ENCODE measurements at regions not wholly inside any gene's neighbourhood (a gene's known extent, or its start where the extent isn't known, plus 50 kb on each side); places are given as distances from the start of the nearest gene placed in this dataset.

GRCh38 chr5:117486261-117486660, 911.6 kb upstream of the SEMA6A start:
- DNase-seq (ENCODE audit: low spot score) = no peak
- H3K27ac Mint-ChIP-seq = no peak overlapping the region
- no peak for ATAC-seq
- no peak overlapping the region for H3K4me3 Mint-ChIP-seq
- H3K36me3 Mint-ChIP-seq = no peaks in the 10 kb centered on the region
- H3K4me1 Mint-ChIP-seq (ENCODE audit: low read depth in 2 of 2) = no peaks in the 10 kb centered on the region
- no peaks in the 10 kb centered on the region for H3K27me3 Mint-ChIP-seq
- peaks cover 13% of the 10 kb centered on the region for H3K9me3 Mint-ChIP-seq

GRCh38 chr5:117475919-117476318, 901.3 kb upstream of the SEMA6A start:
- no peaks in the 10 kb centered on the region for H3K36me3 Mint-ChIP-seq
- ATAC-seq = no peak
- H3K4me3 Mint-ChIP-seq = no peak overlapping the region
- no peaks in the 10 kb centered on the region for H3K27me3 Mint-ChIP-seq
- no peaks in the 10 kb centered on the region for H3K4me1 Mint-ChIP-seq (ENCODE audit: low read depth in 2 of 2)
- H3K27ac Mint-ChIP-seq = no peak overlapping the region
- DNase-seq (ENCODE audit: low spot score) = no peak
- peaks cover 10% of the 10 kb centered on the region for H3K9me3 Mint-ChIP-seq

GRCh38 chr5:117473165-117473564, 898.5 kb upstream of the SEMA6A start:
- H3K36me3 Mint-ChIP-seq = no peaks in the 10 kb centered on the region
- H3K27me3 Mint-ChIP-seq = no peaks in the 10 kb centered on the region
- no peak overlapping the region for H3K4me3 Mint-ChIP-seq
- H3K27ac Mint-ChIP-seq = no peak overlapping the region
- H3K4me1 Mint-ChIP-seq (ENCODE audit: low read depth in 2 of 2) = no peaks in the 10 kb centered on the region
- ATAC-seq (no peak), DNase-seq (ENCODE audit: low spot score) (no peak)
- H3K9me3 Mint-ChIP-seq = peaks cover 6% of the 10 kb centered on the region

DNA sequence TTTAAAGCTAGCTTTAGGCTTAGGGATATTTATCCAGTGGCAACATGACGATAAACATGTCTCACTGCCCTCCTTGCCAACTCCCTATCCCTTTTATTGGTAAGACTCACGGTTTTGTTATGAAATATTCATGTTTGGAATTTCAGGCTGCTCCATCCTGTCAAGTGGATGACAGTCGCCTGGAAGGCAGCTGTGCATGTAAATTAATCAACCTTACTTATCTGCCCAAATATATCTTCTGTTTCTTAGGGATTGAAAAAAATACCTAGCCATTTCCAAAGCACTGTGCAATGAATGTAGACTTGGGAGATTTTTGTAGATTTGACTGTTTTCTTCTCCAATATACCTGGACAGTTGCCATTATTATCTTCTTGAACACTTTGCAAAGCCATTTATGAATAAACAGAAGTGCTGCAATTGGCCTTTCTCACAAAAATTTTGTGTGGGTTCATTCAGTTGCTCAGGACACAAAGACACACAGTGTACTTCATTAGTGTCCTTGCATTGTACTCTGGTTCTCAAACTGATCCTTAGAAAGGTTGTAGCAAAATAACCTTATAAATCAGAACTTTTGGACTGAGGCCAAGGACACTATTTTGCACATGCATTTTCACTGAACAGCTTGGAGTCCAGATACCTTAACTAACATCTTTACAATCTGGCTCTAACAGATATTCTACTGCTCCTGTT, 889.4 kb upstream of the SEMA6A start:
- no peak overlapping the region for H3K4me3 Mint-ChIP-seq
- no peaks in the 10 kb centered on the region for H3K4me1 Mint-ChIP-seq (ENCODE audit: low read depth in 2 of 2)
- no peak overlapping the region for H3K27ac Mint-ChIP-seq
- no peak for ATAC-seq
- peaks cover 3% of the 10 kb centered on the region for H3K9me3 Mint-ChIP-seq
- no peaks in the 10 kb centered on the region for H3K36me3 Mint-ChIP-seq
- H3K27me3 Mint-ChIP-seq = no peaks in the 10 kb centered on the region
- DNase-seq (ENCODE audit: low spot score) = no peak

DNA sequence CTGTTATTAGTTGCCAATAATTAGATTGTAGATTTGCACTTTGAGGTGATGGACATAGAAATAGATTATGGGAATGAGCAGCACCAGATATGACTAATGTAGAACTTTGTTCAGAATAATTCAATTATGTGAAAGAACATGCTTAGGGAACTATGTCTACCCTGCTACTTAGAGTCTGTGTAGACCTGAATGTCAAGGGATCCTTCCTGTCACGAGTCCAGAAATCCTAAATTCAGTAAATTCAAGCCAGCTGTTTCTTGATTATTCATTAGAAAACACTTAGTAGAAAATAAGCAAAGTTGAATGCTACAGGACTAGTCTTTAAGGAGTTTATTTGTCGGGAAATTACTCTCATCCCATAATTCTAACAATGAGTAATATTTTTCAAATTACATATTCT, 887.3 kb upstream of the SEMA6A start:
- no peaks in the 10 kb centered on the region for H3K27me3 Mint-ChIP-seq
- H3K36me3 Mint-ChIP-seq = no peaks in the 10 kb centered on the region

DNA sequence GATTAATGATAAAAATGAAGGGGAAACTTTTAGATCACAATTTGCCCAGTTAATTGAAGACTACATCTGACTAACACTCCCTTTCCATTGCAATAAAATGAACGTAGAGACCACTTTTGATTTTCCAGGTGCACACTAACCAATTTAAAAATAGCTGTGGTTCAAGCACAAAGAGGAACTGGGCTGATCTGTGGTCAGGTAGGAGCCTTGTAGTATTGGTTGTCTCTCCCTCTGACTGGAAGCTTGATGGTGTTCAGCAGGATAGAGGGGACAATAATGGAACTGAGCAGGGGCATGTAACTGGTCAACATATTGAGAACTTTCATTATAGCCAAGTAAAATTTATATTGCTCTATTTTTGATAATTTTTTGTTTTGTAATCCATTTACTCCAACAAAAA, 886.8 kb upstream of the SEMA6A start:
- Mint-ChIP-seq H3K36me3 (no peaks in the 10 kb centered on the region), H3K4me1 (ENCODE audit: low read depth in 2 of 2) (no peaks in the 10 kb centered on the region), H3K27ac (no peak overlapping the region), H3K4me3 (no peak overlapping the region), H3K9me3 (peaks cover 7% of the 10 kb centered on the region), H3K27me3 (no peaks in the 10 kb centered on the region)
- DNase-seq (ENCODE audit: low spot score) (no peak), ATAC-seq (no peak)

More for the DNA sequence above, 887.3 kb upstream of the SEMA6A start:
- ATAC-seq (no peak), DNase-seq (ENCODE audit: low spot score) (no peak)
- Mint-ChIP-seq H3K9me3 (peaks cover 11% of the 10 kb centered on the region), H3K27ac (no peak overlapping the region), H3K4me3 (no peak overlapping the region), H3K4me1 (ENCODE audit: low read depth in 2 of 2) (no peaks in the 10 kb centered on the region)

DNA sequence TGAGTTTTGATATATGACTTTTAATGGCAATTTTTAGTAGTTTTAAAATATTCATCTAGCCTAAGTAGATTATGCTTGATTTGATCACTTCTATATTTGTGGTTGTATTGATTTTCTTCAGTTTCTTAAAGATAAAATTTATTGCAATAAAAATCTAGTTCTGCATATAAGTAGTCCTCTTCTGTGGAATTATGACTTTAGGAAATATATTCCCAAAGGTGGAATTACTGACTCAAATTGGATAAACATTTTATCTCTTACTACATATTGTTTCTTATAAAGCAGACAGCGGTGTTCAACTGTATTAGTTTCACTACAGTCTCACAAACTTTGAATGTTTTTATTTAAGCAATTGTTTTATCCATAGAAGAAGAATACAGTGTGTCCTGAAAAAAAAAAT, 883.0 kb upstream of the SEMA6A start:
- no peak for DNase-seq (ENCODE audit: low spot score)
- Mint-ChIP-seq H3K36me3 (no peaks in the 10 kb centered on the region), H3K27ac (no peak overlapping the region), H3K4me1 (ENCODE audit: low read depth in 2 of 2) (peaks cover 0 to 4% of the 10 kb centered on the region in 2 donors), H3K9me3 (peaks cover 7% of the 10 kb centered on the region), H3K27me3 (no peaks in the 10 kb centered on the region), H3K4me3 (no peak overlapping the region)
- no peak for ATAC-seq

GRCh38 chr5:117456866-117457470, 882.3 kb upstream of the SEMA6A start:
- Mint-ChIP-seq H3K4me1 (ENCODE audit: low read depth in 2 of 2) (peaks cover 0 to 4% of the 10 kb centered on the region in 2 donors), H3K36me3 (no peaks in the 10 kb centered on the region), H3K27ac (no peak overlapping the region), H3K9me3 (peaks cover 7% of the 10 kb centered on the region), H3K27me3 (no peaks in the 10 kb centered on the region), H3K4me3 (no peak overlapping the region)
- DNase-seq (ENCODE audit: low spot score) = no peak
- ATAC-seq = no peak

- Mint-ChIP-seq H3K27ac (no peak overlapping the region), H3K9me3 (peaks cover 7% of the 10 kb centered on the region), H3K36me3 (no peaks in the 10 kb centered on the region), H3K4me3 (no peak overlapping the region), H3K4me1 (ENCODE audit: low read depth in 2 of 2) (peaks cover 0 to 4% of the 10 kb centered on the region in 2 donors), H3K27me3 (no peaks in the 10 kb centered on the region)
- DNase-seq (ENCODE audit: low spot score) (no peak), ATAC-seq (no peak)
Measured at GRCh38 chr5:117455236-117456233, 880.9 kb upstream of the SEMA6A start.

DNA sequence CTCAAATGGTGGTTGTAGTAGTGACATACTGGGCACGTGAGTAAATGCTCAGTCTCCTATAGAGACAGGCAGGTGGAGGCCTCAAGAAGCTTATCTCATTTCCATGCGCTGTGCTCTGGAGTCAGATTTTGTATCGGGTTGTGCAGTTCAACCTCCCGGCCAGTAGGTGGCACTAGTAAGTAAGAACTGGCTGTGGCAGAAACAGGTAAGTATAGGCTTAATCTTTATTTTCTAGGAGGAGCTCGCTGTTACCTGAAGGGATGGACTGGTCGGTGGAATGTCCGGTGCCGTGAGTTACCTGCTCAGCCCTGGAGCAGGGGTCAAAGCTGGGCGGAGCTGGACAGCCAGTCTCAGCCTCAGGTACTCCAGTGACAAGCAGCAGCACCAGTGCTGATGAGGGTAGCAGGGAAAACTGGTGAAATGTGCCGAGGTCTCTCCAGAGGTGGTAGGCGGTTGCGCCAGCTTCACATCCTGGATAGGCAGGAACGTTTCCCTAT, 880.1 kb upstream of the SEMA6A start:
- no peaks in the 10 kb centered on the region for H3K27me3 Mint-ChIP-seq
- H3K9me3 Mint-ChIP-seq = peaks cover 7% of the 10 kb centered on the region
- H3K4me3 Mint-ChIP-seq = no peak overlapping the region
- ATAC-seq (peak in 1 of 2 donors; percentile 50), DNase-seq (ENCODE audit: low spot score) (no peak)
- H3K27ac Mint-ChIP-seq = no peak overlapping the region
- H3K36me3 Mint-ChIP-seq = no peaks in the 10 kb centered on the region
- H3K4me1 Mint-ChIP-seq (ENCODE audit: low read depth in 2 of 2) = peaks cover 0 to 4% of the 10 kb centered on the region in 2 donors

DNA sequence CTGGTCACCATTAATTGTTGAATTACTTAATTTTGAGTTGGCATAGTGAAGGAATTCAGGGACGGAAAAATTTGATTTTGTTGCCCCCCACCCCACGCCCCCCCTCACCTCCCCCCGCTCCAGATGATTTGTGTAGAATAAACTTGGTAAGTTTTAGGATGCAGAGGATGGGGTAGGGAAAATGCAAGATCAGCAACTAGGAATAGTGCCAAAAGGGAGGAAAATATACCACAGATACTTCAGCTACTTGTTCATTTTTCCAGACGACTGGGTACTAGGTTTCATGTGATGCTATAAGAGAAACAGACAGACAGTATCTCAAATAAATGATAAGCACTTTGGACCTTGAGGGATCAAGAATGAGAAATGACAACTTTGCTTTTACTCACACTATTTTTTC, 862.2 kb upstream of the SEMA6A start:
- H3K27ac Mint-ChIP-seq = no peak overlapping the region
- H3K36me3 Mint-ChIP-seq = no peaks in the 10 kb centered on the region
- no peaks in the 10 kb centered on the region for H3K9me3 Mint-ChIP-seq
- ATAC-seq = no peak
- DNase-seq (ENCODE audit: low spot score) = no peak
- H3K4me1 Mint-ChIP-seq (ENCODE audit: low read depth in 2 of 2) = no peaks in the 10 kb centered on the region
- H3K4me3 Mint-ChIP-seq = no peak overlapping the region
- H3K27me3 Mint-ChIP-seq = no peaks in the 10 kb centered on the region

- no peak overlapping the region for H3K4me3 Mint-ChIP-seq
- DNase-seq (ENCODE audit: low spot score) (no peak), ATAC-seq (no peak)
- H3K36me3 Mint-ChIP-seq = no peaks in the 10 kb centered on the region
- H3K9me3 Mint-ChIP-seq = no peaks in the 10 kb centered on the region
- no peaks in the 10 kb centered on the region for H3K27me3 Mint-ChIP-seq
- no peak overlapping the region for H3K27ac Mint-ChIP-seq
- no peaks in the 10 kb centered on the region for H3K4me1 Mint-ChIP-seq (ENCODE audit: low read depth in 2 of 2)
Measured at GRCh38 chr5:117435203-117435602, 860.6 kb upstream of the SEMA6A start.

DNA sequence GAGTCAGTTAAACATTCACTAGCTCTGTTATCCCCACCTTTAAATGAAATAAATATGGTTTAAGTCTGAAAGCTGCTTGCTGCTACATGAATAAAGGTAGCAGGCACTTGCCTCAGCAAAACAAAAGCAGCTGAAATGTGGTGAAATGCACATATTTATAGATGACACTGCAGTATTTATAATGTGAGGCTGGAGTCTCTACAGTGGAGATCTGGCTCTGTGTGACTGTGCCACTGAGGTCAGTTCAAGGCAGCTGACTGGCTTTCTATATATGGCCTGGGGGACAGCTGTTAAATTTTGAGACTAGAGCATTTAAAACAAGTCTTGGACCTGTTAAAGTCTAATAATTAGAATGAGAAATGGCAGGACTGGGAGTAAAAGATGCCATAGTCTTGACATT, 859.6 kb upstream of the SEMA6A start:
- DNase-seq (ENCODE audit: low spot score) (no peak), ATAC-seq (no peak)
- Mint-ChIP-seq H3K27ac (no peak overlapping the region), H3K27me3 (no peaks in the 10 kb centered on the region), H3K4me3 (no peak overlapping the region), H3K9me3 (no peaks in the 10 kb centered on the region), H3K36me3 (no peaks in the 10 kb centered on the region), H3K4me1 (ENCODE audit: low read depth in 2 of 2) (no peaks in the 10 kb centered on the region)

DNA sequence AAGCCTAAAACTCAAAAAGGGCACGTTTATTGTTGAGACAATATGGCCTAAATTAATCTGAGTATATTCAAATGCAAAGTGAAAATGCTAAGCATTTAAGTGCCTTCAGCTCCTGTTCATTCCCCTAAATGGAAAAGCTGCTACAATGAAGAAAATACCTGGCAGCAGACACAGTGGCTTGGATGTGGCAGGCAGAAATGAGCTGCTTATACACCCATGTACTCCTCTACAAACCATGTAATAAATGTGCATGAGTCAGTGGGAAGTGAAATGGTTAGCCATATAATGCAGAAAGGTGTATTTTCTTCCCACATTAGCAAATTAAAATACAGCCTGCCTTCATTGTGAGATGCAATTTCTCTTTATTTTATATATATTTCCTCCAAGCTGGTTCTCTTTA, 859.2 kb upstream of the SEMA6A start:
- no peak for ATAC-seq
- no peaks in the 10 kb centered on the region for H3K36me3 Mint-ChIP-seq
- H3K27me3 Mint-ChIP-seq = no peaks in the 10 kb centered on the region
- H3K27ac Mint-ChIP-seq = no peak overlapping the region
- H3K9me3 Mint-ChIP-seq = no peaks in the 10 kb centered on the region
- no peaks in the 10 kb centered on the region for H3K4me1 Mint-ChIP-seq (ENCODE audit: low read depth in 2 of 2)
- no peak for DNase-seq (ENCODE audit: low spot score)
- H3K4me3 Mint-ChIP-seq = no peak overlapping the region
